ENCODE measurements at regions not wholly inside any gene's neighbourhood (a gene's known extent, or its start where the extent isn't known, plus 50 kb on each side); places are given as distances from the start of the nearest gene placed in this dataset.

- DNase-seq (ENCODE audit: low read depth in 2 of 2), result no peak
These were observed 480.4 kb downstream of the SOX6 start for GRCh38 chr11:15875943-15876342.

GRCh38 chr11:15878756-15879155 lies 477.6 kb downstream of the SOX6 start:
- DNase-seq (ENCODE audit: low read depth in 2 of 2), result no peak

GRCh38 chr11:15880291-15880690 lies 476.1 kb downstream of the SOX6 start:
- DNase-seq (ENCODE audit: low read depth in 2 of 2), result no peak

GRCh38 chr11:15882876-15883454 lies 473.4 kb downstream of the SOX6 start:
- DNase-seq (ENCODE audit: low read depth in 2 of 2), result no peak

GRCh38 chr11:15883455-15883920 lies 472.9 kb downstream of the SOX6 start:
- no peak for DNase-seq (ENCODE audit: low read depth in 2 of 2)

- DNase-seq (ENCODE audit: low read depth in 2 of 2), result no peak
These were observed 472.2 kb downstream of the SOX6 start for GRCh38 chr11:15884141-15884540.

GRCh38 chr11:15884777-15885540 lies 471.4 kb downstream of the SOX6 start:
- no peak for DNase-seq (ENCODE audit: low read depth in 2 of 2)

GRCh38 chr11:15885854-15886253 lies 470.5 kb downstream of the SOX6 start:
- DNase-seq (ENCODE audit: low read depth in 2 of 2), result no peak

GRCh38 chr11:15886299-15886698 lies 470.0 kb downstream of the SOX6 start:
- no peak for DNase-seq (ENCODE audit: low read depth in 2 of 2)

- no peak for DNase-seq (ENCODE audit: low read depth in 2 of 2)
These were observed 469.5 kb downstream of the SOX6 start for GRCh38 chr11:15886866-15887265.

- DNase-seq (ENCODE audit: low read depth in 2 of 2), result no peak
These were observed 467.6 kb downstream of the SOX6 start for GRCh38 chr11:15888556-15889345.

GRCh38 chr11:15889363-15890030 lies 466.8 kb downstream of the SOX6 start:
- DNase-seq (ENCODE audit: low read depth in 2 of 2), result no peak

GRCh38 chr11:15890031-15890713 lies 466.2 kb downstream of the SOX6 start:
- no peak for DNase-seq (ENCODE audit: low read depth in 2 of 2)

- DNase-seq (ENCODE audit: low read depth in 2 of 2), result no peak
These were observed 463.3 kb downstream of the SOX6 start for GRCh38 chr11:15893080-15893492.

GRCh38 chr11:15896026-15896425 lies 460.3 kb downstream of the SOX6 start:
- no peak for DNase-seq (ENCODE audit: low read depth in 2 of 2)

- DNase-seq (ENCODE audit: low read depth in 2 of 2), result no peak
These were observed 459.8 kb downstream of the SOX6 start for GRCh38 chr11:15896530-15896929.

- DNase-seq (ENCODE audit: low read depth in 2 of 2), result no peak
These were observed 459.0 kb downstream of the SOX6 start for GRCh38 chr11:15897211-15897960.

- no peak for DNase-seq (ENCODE audit: low read depth in 2 of 2)
These were observed 455.3 kb downstream of the SOX6 start for GRCh38 chr11:15901054-15901453.

- DNase-seq (ENCODE audit: low read depth in 2 of 2), result no peak
These were observed 454.6 kb downstream of the SOX6 start for GRCh38 chr11:15901790-15902189.

GRCh38 chr11:15903246-15903645 lies 453.1 kb downstream of the SOX6 start:
- DNase-seq (ENCODE audit: low read depth in 2 of 2), result no peak

Data from stimulated activated CD4-positive, alpha-beta T cell treated with anti-CD3 and anti-CD28 coated beads, Interleukin-1b, Interleukin-23, amount 100 ng/mL, for 1 hour (primary cell).